GM19372 (cell line): ENCODE measurements at regions not wholly inside any gene's neighbourhood (a gene's known extent, or its start where the extent isn't known, plus 50 kb on each side); places are given as distances from the start of the nearest gene placed in this dataset.
"Not testable (repeated sequence)": the region's sequence is repeated elsewhere in the genome, so short reads cannot be mapped to it uniquely, and the experiment has no call there.

Experiments used
- ATAC-seq: cut with Tn5 transposase; IDR thresholded peaks from one replicate; pipeline ENCODE4 v1.9.1; 2021; ENCODE audit warnings: mild to moderate bottlenecking, low read depth, moderate library complexity; ENCODE audit not compliant: unreplicated experiment

- no peak for ATAC-seq
Observed at GRCh38 chr3:5035113-5035512, 55.9 kb downstream of the BHLHE40 start.

DNA sequence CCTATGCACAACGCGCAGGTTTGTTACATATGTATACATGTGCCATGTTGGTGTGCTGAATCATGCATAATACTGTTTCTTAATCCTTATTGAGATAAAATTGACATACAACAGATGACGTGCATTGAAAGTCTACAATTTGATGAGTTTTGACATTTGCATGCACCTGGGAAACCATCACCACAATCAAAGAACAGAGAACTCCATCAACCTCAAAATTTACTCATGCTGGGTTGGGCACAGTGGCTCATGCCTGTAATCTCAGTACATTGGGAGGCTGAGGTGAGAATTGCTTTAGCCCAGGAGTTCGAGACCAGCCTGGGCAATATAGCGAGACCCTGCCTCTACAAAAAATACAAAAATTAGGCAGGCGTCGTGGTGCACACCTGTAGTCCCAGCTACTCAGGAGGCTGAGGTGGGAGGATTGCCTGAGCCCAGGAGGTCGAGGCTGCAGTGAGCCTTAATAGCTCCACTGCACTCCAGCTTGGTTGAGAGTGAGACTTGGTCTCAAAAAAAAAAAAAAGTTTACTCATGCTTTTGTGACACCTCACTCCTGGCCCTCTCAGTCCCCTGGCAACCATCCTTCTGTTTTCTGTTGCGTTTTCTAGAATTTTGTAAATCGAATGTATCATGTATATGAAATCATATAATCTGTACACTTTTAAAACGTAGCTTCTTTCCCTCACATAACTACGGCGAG, 56.6 kb downstream of the BHLHE40 start:
- ATAC-seq, result no peak

GRCh38 chr3:5036392-5036766, 57.1 kb downstream of the BHLHE40 start:
- no peak for ATAC-seq

DNA sequence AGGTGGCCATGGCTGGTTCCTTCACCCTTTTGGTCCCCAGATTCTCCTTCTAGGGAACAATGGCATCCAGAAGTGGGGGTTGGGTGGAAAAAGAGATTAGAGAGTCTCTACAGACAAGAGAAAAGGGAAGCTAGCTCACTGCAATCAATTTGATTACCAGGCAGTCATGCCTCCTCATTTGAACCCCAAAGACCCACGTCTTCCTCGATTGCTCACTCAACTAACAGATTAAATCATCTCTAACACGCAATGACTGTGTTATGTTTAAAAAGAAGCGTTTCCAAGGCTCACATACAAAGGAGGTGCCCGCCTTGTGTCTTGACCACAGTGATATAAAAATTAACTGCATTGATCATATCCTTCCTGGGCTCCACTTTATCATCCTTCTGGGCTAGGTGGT, 57.6 kb downstream of the BHLHE40 start:
- ATAC-seq, result no peak

GRCh38 chr3:5039585-5039984, 60.3 kb downstream of the BHLHE40 start:
- ATAC-seq, result no peak

DNA sequence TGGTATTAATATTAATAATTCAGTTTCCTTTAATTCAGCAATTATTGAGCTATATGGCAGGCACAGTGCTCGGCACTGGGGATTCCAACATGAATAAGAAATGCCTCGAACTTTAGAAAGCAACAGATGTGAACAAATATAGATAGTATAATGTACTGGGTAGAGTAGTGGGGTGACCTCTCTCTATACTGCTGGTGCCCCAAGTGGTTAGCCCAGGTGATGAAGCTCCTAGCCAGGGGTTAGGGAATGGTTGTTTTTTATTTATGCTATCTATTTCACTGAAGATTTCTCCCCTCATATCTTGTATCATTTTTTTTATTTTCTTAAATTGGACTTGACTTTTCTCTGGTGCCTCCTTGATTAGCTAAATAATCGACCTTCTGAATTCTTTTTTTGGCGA, 62.1 kb downstream of the BHLHE40 start:
- no peak for ATAC-seq

- no peak for ATAC-seq
Observed at GRCh38 chr3:5045961-5046360, 66.7 kb downstream of the BHLHE40 start.

- no peak for ATAC-seq
Observed at GRCh38 chr3:5047764-5048419, 68.7 kb downstream of the BHLHE40 start.

DNA sequence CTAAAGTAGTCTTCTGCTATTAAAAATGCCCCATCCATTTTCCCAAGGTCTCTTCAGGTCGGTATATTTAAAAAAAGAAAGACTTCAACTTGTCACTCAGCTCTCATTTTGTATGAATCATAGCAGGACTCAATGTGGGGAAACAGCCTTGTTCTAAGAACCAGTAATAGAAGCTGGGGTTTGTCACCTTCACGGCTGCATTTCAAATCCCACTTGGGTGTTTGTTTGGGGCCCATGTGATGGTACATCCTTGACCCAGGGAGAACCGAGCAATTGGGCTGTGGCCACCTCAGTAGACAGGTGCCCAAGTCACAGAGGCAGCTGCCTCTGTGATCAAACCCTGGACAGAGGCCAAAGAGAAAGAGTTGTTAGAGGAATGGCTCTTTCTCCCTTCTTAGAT, 70.3 kb upstream of the ARL8B start:
- ATAC-seq, result peak; percentile 34

GRCh38 chr3:5052247-5052646, 69.8 kb upstream of the ARL8B start:
- no peak for ATAC-seq

DNA sequence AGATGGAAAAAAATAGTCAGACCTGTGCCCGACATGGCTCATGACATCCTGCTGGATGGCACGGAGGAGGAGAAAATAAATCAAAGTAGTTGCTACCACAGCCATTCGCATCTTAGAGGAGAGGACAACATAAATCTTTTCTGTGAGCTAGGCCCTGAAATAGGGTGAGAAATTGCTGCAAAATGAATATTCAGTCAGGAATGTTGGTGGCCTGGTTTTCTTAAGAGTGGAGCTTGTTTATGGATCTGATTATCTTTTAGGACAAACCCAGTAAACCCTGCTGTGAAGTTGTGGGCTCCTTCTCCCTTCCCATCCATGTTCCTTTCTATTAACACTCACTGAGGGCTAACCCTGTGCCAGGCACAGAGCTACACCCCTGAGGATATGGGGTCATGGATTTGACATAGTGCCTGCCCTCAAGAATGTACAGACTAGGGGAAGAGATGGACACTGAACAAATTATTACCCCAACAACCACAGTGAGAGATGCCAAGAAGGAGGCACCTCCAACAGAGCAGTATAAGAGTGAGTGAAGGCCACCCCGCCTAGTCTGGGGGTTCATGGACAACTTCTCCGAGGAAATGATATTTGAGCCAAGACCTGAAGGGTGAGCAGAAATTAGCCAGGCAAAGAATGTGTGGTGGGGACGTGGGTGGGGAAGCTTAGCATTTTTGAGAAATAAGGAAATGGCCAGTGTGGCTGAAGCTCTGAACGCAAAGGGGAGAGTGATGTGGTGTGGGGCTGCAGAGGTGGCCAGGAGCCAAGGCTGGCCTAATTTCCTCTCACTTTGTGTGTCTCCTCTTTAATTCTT, 68.9 kb upstream of the ARL8B start:
- no peak for ATAC-seq

GRCh38 chr3:5054098-5054497, 68.0 kb upstream of the ARL8B start:
- no peak for ATAC-seq

- ATAC-seq, result not testable (repeated sequence)
Observed at GRCh38 chr3:5054579-5054978, 67.5 kb upstream of the ARL8B start.

GRCh38 chr3:5055357-5056110, 66.6 kb upstream of the ARL8B start:
- ATAC-seq, result no peak

DNA sequence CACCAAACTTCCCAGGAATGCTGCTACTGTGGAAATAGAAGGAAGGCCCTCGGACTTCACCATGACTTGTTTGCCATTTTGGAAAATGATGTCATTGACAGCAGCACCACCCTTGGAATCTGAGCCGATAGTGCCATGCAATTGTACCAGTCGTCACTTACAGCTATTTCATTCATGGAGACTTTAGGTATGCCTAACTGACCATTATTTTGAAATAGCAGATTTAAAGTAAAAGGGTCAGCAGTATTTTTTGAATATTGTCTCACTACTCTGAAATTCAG, 66.0 kb upstream of the ARL8B start:
- no peak for ATAC-seq

GRCh38 chr3:5057272-5057671, 64.8 kb upstream of the ARL8B start:
- no peak for ATAC-seq

DNA sequence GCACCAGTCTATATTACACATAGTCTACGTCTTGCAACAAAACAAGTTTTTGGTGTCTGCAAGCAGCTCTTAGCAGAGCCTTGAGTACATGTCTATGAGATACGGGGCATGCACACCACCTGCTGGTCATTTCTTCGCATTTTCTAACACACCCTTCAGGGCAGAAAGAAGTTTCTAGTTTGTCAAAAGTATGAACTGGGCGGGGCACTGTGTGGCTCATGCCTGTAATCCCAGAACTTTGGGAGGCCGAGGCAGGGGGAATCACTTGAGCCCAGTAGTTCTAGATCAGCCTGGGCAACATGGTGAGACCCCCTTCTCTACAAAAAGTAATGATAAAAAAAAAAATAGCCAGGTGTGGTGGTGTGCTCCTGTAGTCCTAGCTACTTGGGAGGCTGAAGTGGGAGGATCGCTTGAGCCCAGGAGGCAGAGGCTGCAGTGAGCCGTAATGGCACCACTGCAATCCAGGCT, 64.2 kb upstream of the ARL8B start:
- peak; percentile 75 for ATAC-seq

- ATAC-seq, result no peak
Observed at GRCh38 chr3:5058471-5058951, 63.6 kb upstream of the ARL8B start.

- no peak for ATAC-seq
Observed at GRCh38 chr3:5059782-5060181, 62.3 kb upstream of the ARL8B start.

GRCh38 chr3:5061218-5061569, 60.9 kb upstream of the ARL8B start:
- no peak for ATAC-seq

- no peak for ATAC-seq
Observed at GRCh38 chr3:5063724-5064123, 58.4 kb upstream of the ARL8B start.
